ENCODE measurements at regions not wholly inside any gene's neighbourhood (a gene's known extent, or its start where the extent isn't known, plus 50 kb on each side); places are given as distances from the start of the nearest gene placed in this dataset.
"Not testable (repeated sequence)": the region's sequence is repeated elsewhere in the genome, so short reads cannot be mapped to it uniquely, and the experiment has no call there.

- DNase-seq (ENCODE audit: low read depth in 2 of 2), result no peak
Measured at GRCh38 chr5:13346401-13346800, 598.1 kb downstream of the DNAH5 start.

- no peak for DNase-seq (ENCODE audit: low read depth in 2 of 2)
Measured at GRCh38 chr5:13339093-13339492, 605.4 kb downstream of the DNAH5 start.

GRCh38 chr5:13335026-13335425 is 609.5 kb downstream of the DNAH5 start:
- not testable (repeated sequence) for DNase-seq (ENCODE audit: low read depth in 2 of 2)

GRCh38 chr5:13331585-13331984 is 612.9 kb downstream of the DNAH5 start:
- DNase-seq (ENCODE audit: low read depth in 2 of 2), result no peak

- DNase-seq (ENCODE audit: low read depth in 2 of 2), result no peak
Measured at GRCh38 chr5:13328316-13328715, 616.2 kb downstream of the DNAH5 start.

GRCh38 chr5:13325765-13326164 is 618.7 kb downstream of the DNAH5 start:
- DNase-seq (ENCODE audit: low read depth in 2 of 2), result no peak

GRCh38 chr5:13322769-13323168 is 621.7 kb downstream of the DNAH5 start:
- DNase-seq (ENCODE audit: low read depth in 2 of 2), result no peak

GRCh38 chr5:13317654-13318053 is 626.8 kb downstream of the DNAH5 start:
- DNase-seq (ENCODE audit: low read depth in 2 of 2), result no peak

- no peak for DNase-seq (ENCODE audit: low read depth in 2 of 2)
Measured at GRCh38 chr5:13316176-13316575, 628.3 kb downstream of the DNAH5 start.

- DNase-seq (ENCODE audit: low read depth in 2 of 2), result no peak
Measured at GRCh38 chr5:13307480-13307879, 637.0 kb downstream of the DNAH5 start.

- DNase-seq (ENCODE audit: low read depth in 2 of 2), result no peak
Measured at GRCh38 chr5:13303445-13303844, 641.0 kb downstream of the DNAH5 start.

GRCh38 chr5:13278811-13279210 is 665.7 kb downstream of the DNAH5 start:
- no peak for DNase-seq (ENCODE audit: low read depth in 2 of 2)

GRCh38 chr5:13278148-13278547 is 666.3 kb downstream of the DNAH5 start:
- no peak for DNase-seq (ENCODE audit: low read depth in 2 of 2)

GRCh38 chr5:13276156-13276555 is 668.3 kb downstream of the DNAH5 start:
- no peak for DNase-seq (ENCODE audit: low read depth in 2 of 2)

GRCh38 chr5:13263701-13264100 is 680.8 kb downstream of the DNAH5 start:
- no peak for DNase-seq (ENCODE audit: low read depth in 2 of 2)

- DNase-seq (ENCODE audit: low read depth in 2 of 2), result no peak
Measured at GRCh38 chr5:13253111-13253510, 691.4 kb downstream of the DNAH5 start.

GRCh38 chr5:13252699-13253098 is 691.8 kb downstream of the DNAH5 start:
- no peak for DNase-seq (ENCODE audit: low read depth in 2 of 2)

GRCh38 chr5:13251623-13252376 is 692.7 kb downstream of the DNAH5 start:
- DNase-seq (ENCODE audit: low read depth in 2 of 2), result no peak

GRCh38 chr5:13250464-13251291 is 693.8 kb downstream of the DNAH5 start:
- DNase-seq (ENCODE audit: low read depth in 2 of 2), result no peak

- DNase-seq (ENCODE audit: low read depth in 2 of 2), result no peak
Measured at GRCh38 chr5:13249854-13250253, 694.6 kb downstream of the DNAH5 start.

- DNase-seq (ENCODE audit: low read depth in 2 of 2), result no peak
Measured at GRCh38 chr5:13248253-13248652, 696.2 kb downstream of the DNAH5 start.

GRCh38 chr5:13246053-13246452 is 698.4 kb downstream of the DNAH5 start:
- no peak for DNase-seq (ENCODE audit: low read depth in 2 of 2)

GRCh38 chr5:13244151-13244550 is 700.3 kb downstream of the DNAH5 start:
- DNase-seq (ENCODE audit: low read depth in 2 of 2), result no peak

Measured in dermis microvascular lymphatic vessel endothelial cell (primary cell).